Ovary (tissue), 3 donors: ENCODE measurements at regions not wholly inside any gene's neighbourhood (a gene's known extent, or its start where the extent isn't known, plus 50 kb on each side); places are given as distances from the start of the nearest gene placed in this dataset.

Experiments used
- CTCF ChIP-seq, 3 donors: fragments of 450-650 bp in 2 of 3; fragments of 200-600 bp in 1 of 3; IDR thresholded peaks; one replicate each; pipeline versions ENCODE4 v1.5.1 to v1.8.0; 2016 to 2022; ENCODE audit warnings: antibody characterized with exemption in 3 of 3, mild to moderate bottlenecking in 1 of 3
- POLR2A ChIP-seq: fragments of 450-650 bp; IDR thresholded peaks from one replicate; pipeline ENCODE4 v1.6.1; 2017; ENCODE audit warnings: antibody characterized with exemption, mild to moderate bottlenecking, moderate library complexity
- donor health status: DM: no; HTN: no; CAD: no.

GRCh38 chr6:163954088-163954775 lies 539.7 kb downstream of the QKI start:
- no peak for TF ChIP-seq CTCF (IDR thresholded peaks at IDR 0.05)
- no peak for TF ChIP-seq POLR2A
